ENCODE measurements at regions not wholly inside any gene's neighbourhood (a gene's known extent, or its start where the extent isn't known, plus 50 kb on each side); places are given as distances from the start of the nearest gene placed in this dataset.

DNA sequence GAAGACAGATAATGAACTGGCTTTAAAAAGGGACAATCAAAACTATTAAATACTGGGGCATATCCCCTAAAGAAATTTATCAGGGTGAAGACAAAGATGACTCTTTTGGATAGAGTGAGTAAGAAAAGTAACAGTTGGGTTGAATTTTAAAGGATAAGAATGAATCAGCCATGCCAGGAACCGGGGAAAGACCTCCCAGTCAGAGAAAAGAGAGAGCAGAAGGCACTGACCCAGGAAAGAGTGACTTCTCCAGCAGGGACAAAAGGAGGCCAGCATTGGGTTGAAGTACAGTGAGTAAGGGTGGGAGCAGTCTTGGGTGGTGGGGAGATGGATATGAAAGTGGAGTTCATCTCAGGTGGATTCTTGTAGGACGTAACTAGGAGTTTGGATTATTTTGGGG lies 516.9 kb upstream of the JAG1 start:
- no peak for DNase-seq

- no peak for DNase-seq
These were observed 518.3 kb upstream of the JAG1 start for GRCh38 chr20:11192106-11192505.

GRCh38 chr20:11193241-11193640 lies 519.4 kb upstream of the JAG1 start:
- no peak for DNase-seq

GRCh38 chr20:11195169-11195568 lies 521.4 kb upstream of the JAG1 start:
- no peak for DNase-seq

DNA sequence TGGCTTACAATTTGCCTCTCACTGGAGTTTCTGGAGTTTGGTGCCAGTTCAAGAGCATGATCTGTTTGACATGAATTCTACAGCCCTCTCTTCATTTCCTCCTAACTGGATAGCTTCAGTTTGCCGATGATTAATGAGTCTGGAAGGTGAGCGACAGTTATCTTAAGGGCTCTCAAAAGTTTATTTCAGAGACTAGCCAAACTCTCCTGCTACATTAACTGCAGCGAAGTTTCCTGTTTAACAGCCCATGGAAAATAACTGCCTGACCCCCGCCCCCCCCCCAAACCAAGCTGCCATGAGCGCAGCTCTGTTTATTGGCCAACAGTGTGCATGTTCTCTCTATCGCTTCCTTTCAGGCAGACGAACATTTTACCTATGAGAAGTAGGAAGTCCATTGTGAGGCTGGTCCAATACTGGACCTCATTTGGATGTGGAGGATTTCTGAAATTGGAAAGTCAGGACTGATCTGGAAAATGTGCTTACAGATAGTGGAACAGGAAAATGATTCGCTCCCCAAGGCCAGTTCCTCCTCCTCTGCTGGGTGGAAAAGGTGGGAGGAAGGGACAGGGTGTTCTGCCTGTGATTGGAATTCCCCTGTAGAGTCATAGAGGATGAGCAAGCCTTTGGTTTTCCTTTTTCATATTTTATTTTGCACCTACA lies 522.2 kb upstream of the JAG1 start:
- DNase-seq: no peak

DNA sequence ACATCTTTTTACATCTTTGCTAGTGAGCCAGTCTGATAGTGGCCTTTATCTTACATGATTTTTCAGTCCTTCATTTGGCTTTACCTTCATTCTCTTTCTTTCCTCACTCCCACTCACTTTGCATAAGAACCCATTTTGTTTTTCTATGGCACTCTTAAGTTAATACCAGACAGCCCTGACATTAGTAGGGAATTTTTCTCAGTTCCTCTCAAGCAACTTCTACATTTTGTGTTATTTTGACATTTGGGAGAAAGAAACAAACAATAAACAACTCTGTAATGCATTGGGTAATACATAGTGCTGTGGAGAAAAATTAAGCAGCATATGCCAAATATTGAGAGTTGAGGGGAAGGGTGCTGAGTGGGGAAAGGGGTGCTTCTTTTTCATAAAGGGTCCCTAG lies 524.1 kb upstream of the JAG1 start:
- DNase-seq: no peak

DNA sequence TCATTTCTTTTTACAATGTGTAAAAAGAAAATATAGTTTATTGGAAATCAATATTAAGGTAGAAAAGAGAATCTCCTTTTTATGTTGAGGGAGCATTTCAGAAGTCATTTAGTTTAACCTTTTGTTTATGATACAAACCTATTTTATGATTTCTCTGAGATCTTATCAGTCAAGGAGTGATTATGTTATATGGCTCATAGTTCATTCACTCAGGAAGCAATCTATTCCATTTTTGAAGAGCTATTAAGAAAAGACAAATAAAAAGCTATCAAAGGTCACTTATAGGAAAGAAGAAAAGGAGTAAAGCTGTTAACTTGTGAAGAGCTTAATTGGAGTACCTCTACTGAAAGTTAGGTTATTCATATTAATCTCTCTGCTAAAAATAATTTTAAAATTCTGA lies 526.6 kb upstream of the JAG1 start:
- DNase-seq: no peak

DNA sequence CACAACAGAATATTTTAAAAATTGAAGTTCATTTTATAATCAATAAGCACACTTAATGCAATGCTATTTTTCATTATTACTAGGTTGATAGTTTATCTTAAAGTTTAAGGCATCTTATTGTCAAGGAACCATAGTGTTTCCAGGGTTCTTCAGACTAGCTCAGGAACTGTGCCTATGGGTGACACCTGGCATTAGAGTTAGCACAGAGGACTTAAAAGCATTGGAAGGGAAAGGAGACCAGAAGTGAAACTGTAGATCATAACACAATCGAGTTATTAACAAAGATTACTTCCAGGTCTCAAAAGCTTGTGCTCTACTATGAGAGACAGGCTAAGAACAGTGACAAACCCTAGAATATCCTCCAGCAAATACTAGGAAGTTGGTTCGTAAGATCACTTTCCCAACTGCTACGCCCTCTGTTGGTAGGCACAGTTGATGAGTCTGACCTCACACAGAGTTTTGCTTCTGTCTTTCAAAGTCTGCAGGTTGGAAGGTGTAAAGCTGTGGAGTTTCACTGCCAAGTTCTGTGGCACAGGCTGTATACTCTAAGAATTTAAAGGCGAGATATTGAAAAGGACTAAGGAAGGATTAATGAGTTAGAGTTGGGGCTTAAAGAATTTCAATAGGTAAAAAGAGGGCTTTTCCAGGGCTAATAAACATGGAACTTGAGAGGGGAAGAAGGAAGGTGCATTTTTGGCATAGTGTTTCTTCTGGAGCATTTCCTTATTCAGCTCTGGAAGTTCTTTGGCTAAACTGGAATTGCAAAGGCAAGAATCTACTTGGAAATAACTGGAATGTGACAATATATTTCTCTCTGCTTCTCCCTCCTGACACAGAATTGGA lies 531.3 kb upstream of the JAG1 start:
- DNase-seq: no peak

- no peak for DNase-seq
These were observed 532.1 kb upstream of the JAG1 start for GRCh38 chr20:11205769-11206362.

- DNase-seq: no peak
These were observed 534.1 kb upstream of the JAG1 start for GRCh38 chr20:11207749-11208502.

DNA sequence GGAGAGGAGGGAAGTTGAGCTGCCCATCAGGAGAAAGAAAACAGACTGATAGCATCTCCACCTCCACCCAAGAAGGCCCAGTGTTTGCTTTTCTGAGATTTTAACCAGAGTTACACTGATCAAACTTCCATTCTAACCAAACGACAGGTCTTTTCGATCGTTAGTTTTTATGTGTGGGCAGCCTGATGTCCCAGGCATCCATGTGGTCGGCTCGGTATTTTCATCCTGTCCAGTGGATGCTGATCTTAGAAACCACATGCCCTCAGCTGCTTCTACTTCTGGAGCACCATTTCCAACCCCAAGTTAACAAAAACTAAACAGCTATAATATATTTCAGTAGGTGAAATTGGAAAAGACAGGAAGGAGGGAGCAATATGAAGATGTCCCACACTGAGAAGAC lies 536.8 kb upstream of the JAG1 start:
- DNase-seq: no peak

- DNase-seq: no peak
These were observed 538.5 kb upstream of the JAG1 start for GRCh38 chr20:11212272-11212671.

- no peak for DNase-seq
These were observed 539.1 kb upstream of the JAG1 start for GRCh38 chr20:11212902-11213301.

- DNase-seq: no peak
These were observed 540.5 kb upstream of the JAG1 start for GRCh38 chr20:11214256-11214840.

GRCh38 chr20:11216451-11217314 lies 542.9 kb upstream of the JAG1 start:
- no peak for DNase-seq

- DNase-seq: no peak
These were observed 543.8 kb upstream of the JAG1 start for GRCh38 chr20:11217326-11218172.

DNA sequence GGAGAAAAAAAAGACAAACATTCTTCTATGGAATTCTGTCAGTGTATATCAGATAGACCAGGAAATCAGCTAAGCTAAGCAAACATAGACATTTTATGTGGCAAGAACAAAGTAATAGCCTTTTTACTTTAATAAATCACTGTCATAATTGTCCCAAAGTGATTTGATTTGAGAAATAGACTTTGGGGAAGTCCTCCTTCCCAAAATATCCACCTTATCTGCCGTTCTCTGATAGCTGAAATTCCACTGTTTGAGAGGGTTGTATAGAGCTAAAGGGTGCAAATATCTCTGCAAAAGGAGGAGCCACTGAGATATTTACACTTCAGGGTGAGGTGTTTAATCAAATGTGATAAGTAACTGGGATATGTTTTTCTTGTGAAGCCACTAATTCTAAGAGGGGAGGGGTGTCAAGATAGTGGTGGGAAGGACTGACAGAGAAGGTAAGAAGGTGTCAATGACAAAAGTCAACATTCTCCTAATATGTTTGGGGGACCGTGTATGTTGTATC lies 544.4 kb upstream of the JAG1 start:
- no peak for DNase-seq

DNA sequence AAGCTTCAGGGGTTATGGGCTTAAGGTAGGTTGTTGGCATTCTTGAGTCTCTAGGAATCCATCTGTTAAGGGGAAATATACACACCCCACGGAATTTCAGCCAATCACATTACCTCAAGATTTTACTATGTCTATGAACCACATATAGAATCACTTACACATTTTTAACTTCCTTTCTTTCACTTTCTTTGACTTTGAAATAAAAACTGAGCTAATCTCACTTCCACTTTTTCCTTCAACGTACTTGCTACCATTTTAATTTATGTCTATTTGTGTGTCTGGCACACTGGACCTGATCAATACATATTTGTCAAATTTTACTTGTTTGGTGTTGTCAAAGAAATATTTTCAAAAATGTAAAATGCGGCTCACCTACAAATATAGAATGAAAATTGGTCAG lies 545.4 kb upstream of the JAG1 start:
- DNase-seq: no peak

DNA sequence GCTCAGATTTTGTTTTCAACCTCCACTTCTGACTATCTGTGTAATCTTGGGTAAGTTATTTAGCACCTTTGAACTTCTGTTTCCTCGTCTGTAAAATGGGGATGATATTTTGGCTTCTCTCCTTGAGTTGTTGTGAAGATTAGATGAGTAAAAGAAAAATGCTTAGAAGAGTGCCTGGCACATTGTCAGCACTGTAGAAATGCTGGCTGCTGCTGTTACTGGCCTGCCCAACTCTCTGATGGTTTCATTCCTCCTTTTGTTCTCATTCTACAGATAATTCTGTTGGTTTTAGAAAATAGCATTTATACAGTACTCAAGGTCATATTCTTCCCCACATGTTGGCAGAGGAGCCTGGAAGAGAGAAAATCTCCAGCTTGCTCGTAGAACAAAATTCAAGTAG lies 547.2 kb upstream of the JAG1 start:
- no peak for DNase-seq

GRCh38 chr20:11222243-11222642 lies 548.4 kb upstream of the JAG1 start:
- no peak for DNase-seq

- no peak for DNase-seq
These were observed 553.8 kb upstream of the JAG1 start for GRCh38 chr20:11227602-11228001.

Data from right hindlimb (tissue), 1 donor.